Cerebellar nuclear complex (tissue), 1 donor: ENCODE measurements at regions not wholly inside any gene's neighbourhood (a gene's known extent, or its start where the extent isn't known, plus 50 kb on each side); places are given as distances from the start of the nearest gene placed in this dataset.

Source experiments
- DNase-seq, 2 experiments: peaks; one replicate each; lab custom pipeline; 2025; lab: John Stamatoyannopoulos, UW

- no peak for DNase-seq
These were observed 136.9 kb downstream of the CD83 start for GRCh38 chr6:14254505-14254904.

- no peak for DNase-seq
These were observed 138.3 kb downstream of the CD83 start for GRCh38 chr6:14255916-14256315.

- DNase-seq, result no peak
These were observed 140.5 kb downstream of the CD83 start for GRCh38 chr6:14258117-14258516.

- DNase-seq, result no peak
These were observed 141.4 kb downstream of the CD83 start for GRCh38 chr6:14258695-14259593.

GRCh38 chr6:14259594-14260152 is 142.1 kb downstream of the CD83 start:
- no peak for DNase-seq

GRCh38 chr6:14260839-14261238 is 143.3 kb downstream of the CD83 start:
- DNase-seq, result no peak

- DNase-seq, result no peak
These were observed 146.4 kb downstream of the CD83 start for GRCh38 chr6:14263881-14264424.

- DNase-seq, result no peak
These were observed 147.8 kb downstream of the CD83 start for GRCh38 chr6:14265049-14266021.

- no peak for DNase-seq
These were observed 148.7 kb downstream of the CD83 start for GRCh38 chr6:14266266-14266665.

- no peak for DNase-seq
These were observed 150.5 kb downstream of the CD83 start for GRCh38 chr6:14267885-14268660.

- DNase-seq, result no peak
These were observed 151.9 kb downstream of the CD83 start for GRCh38 chr6:14269436-14269835.

GRCh38 chr6:14270142-14270893 is 152.7 kb downstream of the CD83 start:
- DNase-seq, result no peak

GRCh38 chr6:14270925-14271788 is 153.6 kb downstream of the CD83 start:
- DNase-seq, result no peak

GRCh38 chr6:14271789-14272736 is 154.5 kb downstream of the CD83 start:
- no peak for DNase-seq

- DNase-seq, result no peak
These were observed 155.1 kb downstream of the CD83 start for GRCh38 chr6:14272737-14273085.

GRCh38 chr6:14273191-14273590 is 155.6 kb downstream of the CD83 start:
- DNase-seq, result peak in 1 of 2 experiments; percentile 42

- no peak for DNase-seq
These were observed 156.4 kb downstream of the CD83 start for GRCh38 chr6:14274016-14274415.
